ENCODE measurements at regions not wholly inside any gene's neighbourhood (a gene's known extent, or its start where the extent isn't known, plus 50 kb on each side); places are given as distances from the start of the nearest gene placed in this dataset.

DNA sequence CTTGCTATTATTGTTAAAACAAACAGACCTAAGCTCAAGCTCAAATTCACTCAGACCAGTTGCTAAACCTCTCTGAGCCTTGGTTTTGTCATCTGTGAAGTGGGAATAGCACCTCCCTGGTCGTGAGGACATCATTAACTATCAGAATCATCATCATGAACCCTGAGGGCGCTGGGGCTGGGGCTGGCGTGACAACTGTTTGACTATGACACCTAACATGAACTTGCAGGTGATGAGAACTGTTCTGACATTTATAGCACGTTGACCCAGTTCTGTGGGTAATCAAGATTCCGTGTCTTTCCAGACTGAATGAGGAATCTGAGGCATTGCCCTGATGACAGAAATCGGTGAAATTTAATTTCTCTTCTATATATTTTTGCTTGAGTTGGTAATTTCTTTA lies 71.3 kb upstream of the CDH5 start (continued):
- no peak for TF ChIP-seq ZNF207 (IDR thresholded peaks at IDR 0.05; ENCODE audit: borderline replicate concordance)
- no peak for TF ChIP-seq ZNF296 (CRISPR knock-in tag; conservative IDR thresholded peaks at IDR 0.05)
- TF ChIP-seq ZNF468 (CRISPR knock-in tag; IDR thresholded peaks at IDR 0.05), result no peak
- TF ChIP-seq ZNF780A (CRISPR knock-in tag; IDR thresholded peaks at IDR 0.05), result no peak
- no peak for TF ChIP-seq SMC3 (IDR thresholded peaks at IDR 0.05; ENCODE audit: low read length)
- no peak for TF ChIP-seq ZNF883 (CRISPR knock-in tag; IDR thresholded peaks at IDR 0.05; ENCODE audit: not compliant biosample characterization)
- no peak for TF ChIP-seq ZNF34 (CRISPR knock-in tag; IDR thresholded peaks at IDR 0.05; ENCODE audit: borderline replicate concordance)
- no peak for TF ChIP-seq DNMT3B (CRISPR knock-in tag; conservative IDR thresholded peaks at IDR 0.05)
- no peak for TF ChIP-seq POGZ (CRISPR knock-in tag; IDR thresholded peaks at IDR 0.05)

DNA sequence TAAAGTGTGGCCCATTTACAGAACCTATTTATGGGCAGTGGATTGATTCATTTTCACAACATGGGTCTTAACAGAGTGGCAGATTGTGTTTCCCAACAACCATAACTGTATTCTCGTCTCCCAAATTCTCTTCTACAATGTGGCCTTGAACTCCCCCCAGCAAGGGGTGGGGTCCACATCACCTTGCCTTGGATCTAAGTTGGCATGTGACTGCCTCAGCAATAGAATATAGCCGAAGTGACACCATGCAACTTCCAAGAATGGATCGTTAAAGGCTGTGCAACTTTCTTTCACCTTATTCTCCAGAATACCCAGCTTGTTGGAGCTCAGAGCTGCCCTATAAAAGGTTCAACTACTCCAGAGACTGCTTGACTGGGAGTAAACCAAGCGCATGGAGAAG lies 72.0 kb upstream of the CDH5 start:
- peaks cover 3 to 27% of the 10 kb centered on the region in 2 experiments; a peak in 3 of 5 replicates for H3K27me3 ChIP-seq (ENCODE audit: control insufficient read depth in 1 of 2, insufficient read depth in 2 of 2, low read length in 2 of 2)
- H3K4me1 ChIP-seq (ENCODE audit: insufficient read depth, low read length), result no peaks in the 10 kb centered on the region
- H2AFZ ChIP-seq (ENCODE audit: low read length), result no peak overlapping the region
- H3K27ac ChIP-seq (ENCODE audit: extremely low read length, insufficient read depth, low read length), result no peak overlapping the region
- no peak overlapping the region for H3K4me3 ChIP-seq (replicated peaks in 1 of 3; ENCODE audit: insufficient read depth in 1 of 3, low read depth in 2 of 3, low read length in 3 of 3)
- TF ChIP-seq ZNF44 (CRISPR knock-in tag; IDR thresholded peaks at IDR 0.05), result no peak
- TF ChIP-seq, protein P1, sequence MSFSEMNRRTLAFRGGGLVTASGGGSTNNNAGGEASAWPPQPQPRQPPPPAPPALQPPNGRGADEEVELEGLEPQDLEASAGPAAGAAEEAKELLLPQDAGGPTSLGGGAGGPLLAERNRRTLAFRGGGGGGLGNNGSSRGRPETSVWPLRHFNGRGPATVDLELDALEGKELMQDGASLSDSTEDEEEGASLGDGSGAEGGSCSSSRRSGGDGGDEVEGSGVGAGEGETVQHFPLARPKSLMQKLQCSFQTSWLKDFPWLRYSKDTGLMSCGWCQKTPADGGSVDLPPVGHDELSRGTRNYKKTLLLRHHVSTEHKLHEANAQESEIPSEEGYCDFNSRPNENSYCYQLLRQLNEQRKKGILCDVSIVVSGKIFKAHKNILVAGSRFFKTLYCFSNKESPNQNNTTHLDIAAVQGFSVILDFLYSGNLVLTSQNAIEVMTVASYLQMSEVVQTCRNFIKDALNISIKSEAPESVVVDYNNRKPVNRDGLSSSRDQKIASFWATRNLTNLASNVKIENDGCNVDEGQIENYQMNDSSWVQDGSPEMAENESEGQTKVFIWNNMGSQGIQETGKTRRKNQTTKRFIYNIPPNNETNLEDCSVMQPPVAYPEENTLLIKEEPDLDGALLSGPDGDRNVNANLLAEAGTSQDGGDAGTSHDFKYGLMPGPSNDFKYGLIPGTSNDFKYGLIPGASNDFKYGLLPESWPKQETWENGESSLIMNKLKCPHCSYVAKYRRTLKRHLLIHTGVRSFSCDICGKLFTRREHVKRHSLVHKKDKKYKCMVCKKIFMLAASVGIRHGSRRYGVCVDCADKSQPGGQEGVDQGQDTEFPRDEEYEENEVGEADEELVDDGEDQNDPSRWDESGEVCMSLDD (CRISPR knock-in tag; IDR thresholded peaks at IDR 0.05; ENCODE audit: borderline replicate concordance), result no peak
- TF ChIP-seq ZFP90 (CRISPR knock-in tag; IDR thresholded peaks at IDR 0.05; ENCODE audit: borderline replicate concordance), result no peak
- TF ChIP-seq ZSCAN20 (CRISPR knock-in tag; IDR thresholded peaks at IDR 0.05; ENCODE audit: borderline replicate concordance), result no peak
- no peak for TF ChIP-seq ZNF790 (CRISPR knock-in tag; IDR thresholded peaks at IDR 0.05; ENCODE audit: borderline replicate concordance)
- TF ChIP-seq ADNP (CRISPR knock-in tag; IDR thresholded peaks at IDR 0.05), result no peak
- no peak for TF ChIP-seq HOXA3 (CRISPR knock-in tag; IDR thresholded peaks at IDR 0.05)
- TF ChIP-seq PITX1 (CRISPR knock-in tag; IDR thresholded peaks at IDR 0.05), result no peak
- no peak for TF ChIP-seq EZH2 (conservative IDR thresholded peaks at IDR 0.05; ENCODE audit: low read depth, low read length)
- TF ChIP-seq, protein P2, sequence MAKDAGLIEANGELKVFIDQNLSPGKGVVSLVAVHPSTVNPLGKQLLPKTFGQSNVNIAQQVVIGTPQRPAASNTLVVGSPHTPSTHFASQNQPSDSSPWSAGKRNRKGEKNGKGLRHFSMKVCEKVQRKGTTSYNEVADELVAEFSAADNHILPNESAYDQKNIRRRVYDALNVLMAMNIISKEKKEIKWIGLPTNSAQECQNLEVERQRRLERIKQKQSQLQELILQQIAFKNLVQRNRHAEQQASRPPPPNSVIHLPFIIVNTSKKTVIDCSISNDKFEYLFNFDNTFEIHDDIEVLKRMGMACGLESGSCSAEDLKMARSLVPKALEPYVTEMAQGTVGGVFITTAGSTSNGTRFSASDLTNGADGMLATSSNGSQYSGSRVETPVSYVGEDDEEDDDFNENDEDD (CRISPR knock-in tag; IDR thresholded peaks at IDR 0.05; ENCODE audit: borderline replicate concordance), result no peak
- no peak for TF ChIP-seq CHD2 (IDR thresholded peaks at IDR 0.05; ENCODE audit: low read depth, low read length)
- TF ChIP-seq ELF3 (CRISPR knock-in tag; IDR thresholded peaks at IDR 0.05), result no peak
- TF ChIP-seq CHD4 (IDR thresholded peaks at IDR 0.05; ENCODE audit: borderline replicate concordance, low read length), result no peak
- no peak for TF ChIP-seq ZNF546 (CRISPR knock-in tag; conservative IDR thresholded peaks at IDR 0.05)
- no peak for TF ChIP-seq CCDC6 (CRISPR knock-in tag; IDR thresholded peaks at IDR 0.05)
- intact Hi-C loops (cut with micrococcal nuclease; ENCODE audit: unreplicated experiment), result no loop called here
- POLR2A ChIA-PET, result no interaction called here
- no peak overlapping the region for H3K4me2 ChIP-seq (ENCODE audit: low read depth, low read length)
- FAIRE-seq (no peak), ATAC-seq (no peak), DNase-seq (ENCODE audit: low spot score) (no peak)
- no TSS peak for BruUV-seq (replicated peaks)
- no peak overlapping the region for H3K9ac ChIP-seq (ENCODE audit: insufficient read depth, low read depth, low read length)
- no peaks in the 10 kb centered on the region for H3K36me3 ChIP-seq (replicated peaks in 1 of 2; ENCODE audit: control insufficient read depth in 1 of 2, insufficient read depth in 2 of 2, low read length in 2 of 2)
- CTCF ChIA-PET (ENCODE audit: low intra/inter-chr PET ratio, low total read pairs), result no interaction called here
- no peaks in the 10 kb centered on the region; the same call in 1 of the 2 replicates for H4K20me1 ChIP-seq (ENCODE audit: insufficient read depth, low read length)
- 7% methylated on average over 4 of the region's 4 CpGs for whole genome bisulfite sequencing (ENCODE audit: low lambda C conversion rate)
- H3K9me3 ChIP-seq (ENCODE audit: low read length), result no peaks in the 10 kb centered on the region
- no peaks in the 10 kb centered on the region for H3K79me2 ChIP-seq (ENCODE audit: insufficient read depth, low read length)
- in situ Hi-C loops (cut with HindIII; ENCODE audit: extremely low pct_ligation_motif_present, low pct_unique_long_range_greater_than_20kb), result no loop called here
